NCI-H446 (cell line): ENCODE measurements at regions not wholly inside any gene's neighbourhood (a gene's known extent, or its start where the extent isn't known, plus 50 kb on each side); places are given as distances from the start of the nearest gene placed in this dataset.
A peak's percentile ranks its signal among the peaks of the same experiment; 100 is the strongest.
"Not testable (repeated sequence)": the region's sequence is repeated elsewhere in the genome, so short reads cannot be mapped to it uniquely, and the experiment has no call there.

Source experiments
- DNase-seq, 2 experiments: peaks; one replicate each; lab custom pipeline; 2025; lab: John Stamatoyannopoulos, UW

DNA sequence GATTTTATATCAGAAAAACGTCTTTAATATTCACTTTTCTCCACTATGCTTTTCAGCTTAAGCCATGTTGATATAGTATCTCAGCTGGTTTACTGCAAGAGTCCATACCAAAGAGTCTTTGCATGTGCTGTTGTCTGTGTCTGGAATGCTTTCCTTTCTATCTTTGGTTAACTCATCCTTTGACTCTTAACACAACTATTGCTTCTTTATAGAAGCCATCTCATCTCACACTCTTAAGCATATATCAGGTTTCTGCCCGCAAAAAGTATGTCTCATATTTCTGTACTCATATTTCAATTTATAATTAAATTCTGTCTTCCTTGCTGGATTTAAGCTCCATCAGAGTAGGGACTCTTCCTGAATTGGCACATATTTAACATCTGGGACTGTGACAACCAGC lies 220.9 kb upstream of the KCNK2 start:
- no peak for DNase-seq

DNA sequence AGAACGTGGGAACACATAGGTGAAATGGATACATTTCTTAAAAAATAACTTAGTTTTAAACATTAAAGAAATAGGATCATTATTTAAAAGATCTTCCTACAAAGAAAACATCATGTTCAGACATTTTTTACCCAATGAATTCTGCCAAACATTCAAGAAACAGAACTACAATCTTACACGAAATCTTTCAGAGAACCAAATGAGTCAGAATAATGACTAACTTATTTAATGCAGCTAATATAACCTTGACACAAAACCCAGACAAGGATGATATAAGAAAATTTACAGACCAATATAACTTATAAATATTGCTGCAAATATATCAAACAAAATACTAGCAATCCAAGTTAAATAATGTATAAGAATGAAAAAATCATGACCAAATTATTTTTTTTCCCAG lies 220.1 kb upstream of the KCNK2 start:
- no peak for DNase-seq

DNA sequence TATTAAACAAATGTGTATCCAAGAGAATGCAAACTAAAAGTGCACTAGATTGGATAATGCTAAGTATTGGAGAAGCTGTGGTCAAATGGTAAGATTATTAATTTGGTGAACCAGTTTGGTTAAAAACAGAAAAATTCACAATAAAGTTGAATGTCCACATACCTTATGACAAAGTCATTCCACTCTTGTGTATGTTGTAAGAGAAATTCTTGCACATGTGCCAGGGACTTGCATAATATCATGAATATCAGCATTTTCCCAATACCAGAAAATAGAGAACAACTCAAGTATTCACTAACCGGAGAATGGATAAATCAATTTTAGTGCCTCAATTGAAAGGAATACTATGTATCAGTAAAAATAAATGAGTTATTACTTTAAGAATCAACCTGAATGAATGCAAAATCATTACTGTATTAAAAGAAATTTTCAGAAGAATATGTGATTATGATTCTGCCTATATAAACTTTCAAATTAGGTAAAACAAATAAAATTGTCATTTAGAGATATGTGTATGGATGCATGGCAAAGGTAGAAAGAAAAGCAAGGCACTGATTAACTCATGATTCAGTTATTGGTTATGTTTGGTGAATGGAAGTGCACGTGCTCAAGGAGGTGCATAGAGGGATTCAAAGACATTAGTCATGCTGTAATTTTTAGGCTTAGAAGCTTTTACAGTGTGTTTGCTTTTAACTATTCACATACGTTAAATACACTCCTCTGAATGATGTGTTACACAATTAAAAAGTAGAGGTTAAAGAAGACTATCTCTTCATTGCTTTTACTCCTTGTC lies 217.4 kb upstream of the KCNK2 start:
- DNase-seq: no peak

DNA sequence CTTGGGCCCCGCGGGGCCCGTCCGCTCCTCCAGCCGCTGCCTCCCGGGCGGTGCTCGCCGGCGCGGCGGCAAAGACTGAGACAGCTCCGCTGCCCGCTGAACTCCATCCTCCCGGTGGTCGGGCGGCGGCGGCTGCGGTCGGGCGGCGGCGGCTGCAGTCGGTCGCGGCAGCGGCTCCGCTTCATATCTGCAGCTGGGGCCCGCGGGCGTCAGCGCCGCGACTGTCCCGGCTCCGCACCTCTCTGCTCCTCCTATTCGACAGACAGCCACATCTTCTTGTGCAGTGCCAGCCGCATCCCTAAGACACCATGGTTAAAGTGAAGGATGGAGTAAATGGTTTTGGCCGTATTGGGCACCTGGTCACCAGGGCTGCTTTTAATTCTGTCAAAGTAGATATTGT lies 212.1 kb upstream of the KCNK2 start:
- DNase-seq: not testable (repeated sequence)

DNA sequence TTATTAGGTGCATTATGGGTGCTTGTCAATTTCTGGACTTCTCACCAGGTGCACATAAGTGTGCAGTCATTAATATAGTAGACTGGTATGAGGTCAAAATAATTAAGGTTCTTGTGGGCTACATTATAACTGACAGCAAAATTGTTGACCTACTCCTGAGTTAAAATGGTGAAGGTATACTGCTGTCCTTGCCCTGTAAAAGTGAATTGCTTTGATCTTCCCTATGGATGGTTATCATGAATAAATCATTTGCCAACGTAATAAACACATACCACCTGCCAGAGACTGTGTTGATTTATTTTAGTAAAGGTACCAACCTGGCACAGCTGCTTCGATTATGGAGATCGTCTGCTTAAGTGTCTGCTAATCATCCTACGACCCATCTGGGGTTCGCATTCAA lies 201.6 kb upstream of the KCNK2 start:
- DNase-seq: no peak

DNA sequence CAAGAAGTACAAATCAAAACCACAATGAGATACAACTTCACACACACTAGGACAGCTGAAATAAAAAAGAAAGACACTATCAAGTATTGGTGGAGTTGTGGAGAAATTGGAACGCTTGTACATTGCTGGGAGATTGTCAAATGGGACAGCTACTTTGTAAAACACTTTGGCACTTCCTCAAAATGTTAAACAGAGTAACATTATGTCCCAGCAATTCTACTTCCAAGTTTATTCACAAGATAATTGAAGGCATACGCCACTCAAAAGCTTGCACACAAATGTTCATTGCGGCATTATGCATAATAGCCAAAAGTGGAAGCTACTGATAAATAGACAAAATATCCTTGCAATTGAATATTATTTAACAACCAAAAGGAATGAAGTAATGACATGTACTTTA lies 199.9 kb upstream of the KCNK2 start:
- no peak for DNase-seq

DNA sequence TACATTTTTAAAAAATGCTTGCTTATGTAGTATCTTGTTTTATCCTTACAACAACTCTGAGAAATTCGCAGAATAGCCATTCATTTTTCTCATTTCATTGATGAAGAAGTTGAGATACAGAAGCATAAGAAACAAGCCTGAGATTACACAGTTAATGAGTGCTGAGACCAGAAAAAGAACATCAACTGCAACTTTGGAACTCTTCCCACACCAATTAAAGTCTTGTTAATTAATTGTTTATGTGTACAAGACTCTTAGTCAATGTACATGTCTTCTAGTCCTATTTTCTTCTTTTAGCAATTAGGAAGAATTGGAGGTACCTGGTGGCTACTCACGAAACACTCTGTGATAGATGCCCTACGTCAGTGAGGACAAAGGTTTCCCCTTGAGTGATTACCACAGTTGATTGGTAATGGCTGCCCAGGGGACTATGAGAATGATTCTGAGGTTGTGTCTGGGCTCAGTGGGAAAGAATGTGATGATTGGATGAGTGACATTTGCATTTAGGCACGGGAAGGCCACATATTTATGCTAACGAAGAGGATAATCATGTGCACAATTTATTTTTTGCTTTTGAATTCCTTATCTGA lies 187.4 kb upstream of the KCNK2 start:
- no peak for DNase-seq

DNA sequence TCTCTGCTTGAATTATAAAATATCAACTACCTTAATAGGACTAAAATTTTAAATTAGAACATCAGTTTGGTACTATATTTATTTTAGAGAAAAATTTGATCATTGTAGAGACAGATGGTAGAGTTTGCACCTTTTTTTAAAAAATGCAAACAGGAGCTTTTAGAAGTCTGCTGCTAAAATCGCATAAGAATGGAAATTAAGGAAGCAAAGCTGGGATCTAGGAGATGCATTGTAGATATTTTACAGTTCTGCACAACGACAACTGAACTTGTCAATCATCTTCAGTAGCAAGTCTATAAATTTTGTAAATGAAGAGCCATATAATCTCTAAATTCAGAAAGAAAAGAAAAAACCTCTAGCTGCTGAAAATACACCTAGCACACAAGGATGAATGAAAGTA lies 185.6 kb upstream of the KCNK2 start:
- DNase-seq: no peak

DNA sequence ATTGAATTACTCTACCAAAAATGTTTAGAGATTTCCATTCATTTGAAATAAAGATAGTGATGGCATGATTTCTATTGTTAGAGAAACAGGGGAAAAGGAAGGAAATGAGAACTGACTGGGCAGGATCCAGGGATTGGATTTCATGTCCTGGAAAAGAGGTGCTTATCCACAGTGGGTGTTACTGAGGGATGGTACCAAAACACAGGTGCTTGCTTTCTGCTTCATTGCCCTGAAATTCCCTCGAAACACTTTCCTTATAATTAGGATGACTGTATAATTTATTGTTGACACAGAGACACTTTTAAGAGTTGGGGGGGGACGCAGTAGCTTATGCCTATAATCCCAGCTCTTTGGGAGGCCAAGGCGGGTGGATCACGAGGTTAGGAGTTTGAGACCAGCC lies 185.0 kb upstream of the KCNK2 start:
- no peak for DNase-seq

DNA sequence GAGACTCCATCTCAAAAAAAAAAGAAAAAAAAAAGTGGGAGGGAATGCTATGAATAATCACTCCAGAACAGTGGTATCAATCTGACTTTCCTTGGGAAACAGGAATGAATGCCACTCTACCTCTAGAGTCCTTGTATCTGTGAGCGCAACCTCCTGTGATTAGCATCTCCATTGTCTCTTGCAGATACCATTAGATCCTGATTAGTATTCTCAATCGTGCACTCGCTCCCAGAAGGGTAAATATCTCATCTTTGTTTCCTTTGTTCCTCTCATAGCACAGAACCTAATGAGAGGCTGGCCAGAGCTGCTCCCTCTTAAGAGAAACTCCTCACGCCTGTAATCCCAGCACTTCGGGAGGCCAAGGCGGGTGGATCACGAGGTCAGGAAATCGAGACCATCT lies 184.4 kb upstream of the KCNK2 start:
- DNase-seq: no peak

DNA sequence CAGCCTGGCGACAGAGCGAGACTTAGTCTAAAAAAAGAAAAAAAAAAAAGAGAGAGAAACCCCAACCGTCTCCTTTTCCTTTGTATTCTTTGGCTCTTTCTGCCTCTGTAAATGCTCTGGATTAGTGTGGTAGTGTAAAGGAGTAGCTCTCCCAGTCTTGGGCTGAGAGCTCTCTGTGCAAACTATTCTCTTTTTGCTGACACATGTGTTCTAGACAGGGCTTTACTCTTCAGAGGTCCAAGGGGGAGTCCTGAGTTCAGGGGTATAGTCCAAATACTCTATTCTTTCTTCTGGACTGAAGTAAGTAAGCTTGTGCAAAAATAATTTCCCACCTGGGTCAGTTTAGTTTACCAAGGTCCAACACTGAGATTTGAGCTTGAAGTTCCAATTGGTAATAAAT lies 183.8 kb upstream of the KCNK2 start:
- no peak for DNase-seq

DNA sequence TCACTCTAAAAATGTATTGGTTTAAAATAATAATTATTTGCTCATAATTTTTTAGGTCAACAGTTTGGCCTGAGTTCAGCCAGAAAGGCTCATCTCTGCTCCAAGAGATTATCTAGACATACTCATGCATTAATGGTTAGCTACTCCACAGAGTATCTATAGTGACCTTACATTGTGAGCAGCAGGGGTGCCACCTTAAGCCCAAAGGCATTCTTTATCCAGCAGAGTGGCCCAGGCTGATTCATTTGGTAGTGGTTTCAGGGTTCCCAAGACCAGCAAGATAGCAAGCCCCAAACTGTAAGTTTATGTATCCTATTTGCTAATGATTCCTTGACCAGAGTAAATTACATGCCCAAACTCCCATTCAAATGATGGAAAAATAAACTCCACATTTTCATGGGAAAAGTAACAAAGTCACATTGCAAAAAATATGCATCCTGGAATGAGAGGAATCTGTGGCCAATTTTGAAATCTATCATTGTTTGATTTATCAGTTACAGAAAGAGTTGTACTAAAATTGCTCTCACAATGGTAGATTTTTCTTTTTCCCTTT lies 182.6 kb upstream of the KCNK2 start:
- no peak for DNase-seq

DNA sequence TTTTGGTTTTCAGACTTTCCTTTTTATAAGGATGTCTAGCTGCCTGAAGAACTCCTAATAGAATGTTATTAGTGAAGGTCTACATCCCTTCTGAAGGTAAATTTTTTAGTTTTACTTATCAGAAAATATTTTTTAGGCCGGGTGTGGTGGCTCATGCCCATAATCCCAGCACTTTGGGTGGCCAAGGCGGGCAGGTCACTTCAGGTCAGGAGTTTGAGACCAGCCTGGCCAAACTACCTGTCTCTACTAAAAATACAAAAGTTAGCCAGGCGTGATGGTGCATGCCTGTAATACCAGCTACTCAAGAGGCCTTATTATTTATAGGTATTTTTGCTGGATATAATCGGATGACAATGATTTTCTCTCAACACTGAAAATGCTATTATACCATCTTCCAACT lies 181.9 kb upstream of the KCNK2 start:
- no peak for DNase-seq

DNA sequence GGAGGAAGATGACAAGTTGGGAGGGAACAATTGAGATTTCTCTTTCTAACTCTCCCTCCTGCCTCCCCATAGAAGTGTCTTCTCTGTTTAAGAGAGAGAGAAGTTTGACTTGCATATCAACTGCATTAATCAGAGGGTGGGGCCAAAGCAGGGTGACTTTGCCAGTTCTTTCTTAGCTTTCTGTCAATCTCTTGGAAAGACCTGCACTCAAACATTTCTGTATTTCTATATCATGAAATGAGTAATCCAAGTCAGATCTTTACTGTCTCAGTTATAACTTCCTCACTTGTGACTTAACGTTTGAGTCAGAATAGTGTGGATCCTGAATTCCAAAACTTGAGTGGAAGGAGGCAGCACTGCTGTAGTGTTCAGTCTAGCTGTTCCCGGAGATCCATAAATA lies 180.8 kb upstream of the KCNK2 start:
- no peak for DNase-seq

DNA sequence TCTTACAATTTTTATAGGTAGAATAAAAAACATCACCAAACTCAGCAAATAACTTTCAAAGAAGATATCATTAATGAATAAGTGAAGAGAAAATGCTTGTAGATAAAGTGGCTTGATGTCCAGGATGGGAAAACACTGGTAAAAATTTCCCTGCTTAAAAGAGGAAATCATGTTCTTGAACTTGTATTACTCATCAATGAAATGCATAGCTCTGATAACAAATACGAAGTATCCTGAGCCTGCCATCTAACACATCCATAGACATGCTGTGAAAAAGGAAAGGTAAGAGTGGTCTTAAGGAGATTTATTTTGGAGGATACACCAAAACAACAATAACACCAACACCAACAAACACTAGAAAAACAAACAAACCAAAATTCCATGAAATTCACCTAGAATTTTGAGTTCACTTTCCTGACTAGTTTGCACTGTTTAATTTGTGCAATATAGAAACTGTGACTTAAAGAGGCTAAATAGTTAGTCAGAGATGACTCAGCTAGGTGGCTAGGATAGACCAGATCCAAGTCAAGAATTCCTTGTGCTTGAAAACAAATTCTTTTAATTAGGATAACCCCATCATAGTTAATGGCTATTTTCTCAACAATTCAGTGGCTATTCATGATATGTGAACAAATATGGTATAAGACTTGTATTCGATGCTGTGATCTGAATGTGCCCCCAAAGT lies 179.8 kb upstream of the KCNK2 start:
- no peak for DNase-seq

DNA sequence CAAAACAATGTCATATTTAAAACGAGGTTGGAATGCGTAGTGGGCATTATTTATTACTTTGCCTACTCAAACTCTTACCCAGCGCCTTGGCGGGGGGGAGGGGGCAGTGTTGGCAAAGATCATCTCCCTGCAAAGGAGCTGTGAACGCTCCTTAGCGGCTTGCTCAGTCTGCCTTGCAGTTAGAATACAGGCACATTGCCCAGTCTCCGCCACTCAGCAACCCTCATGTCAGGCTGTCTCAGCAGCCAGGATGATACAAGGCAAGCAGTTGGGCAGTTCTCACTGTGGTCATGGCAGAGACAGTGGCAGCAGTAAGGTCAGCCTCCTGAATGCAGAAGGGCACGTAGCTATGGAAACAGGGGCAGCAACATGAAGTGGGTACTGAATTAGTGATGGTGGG lies 170.4 kb upstream of the KCNK2 start:
- peak in 1 of 2 experiments; percentile 18 for DNase-seq

DNA sequence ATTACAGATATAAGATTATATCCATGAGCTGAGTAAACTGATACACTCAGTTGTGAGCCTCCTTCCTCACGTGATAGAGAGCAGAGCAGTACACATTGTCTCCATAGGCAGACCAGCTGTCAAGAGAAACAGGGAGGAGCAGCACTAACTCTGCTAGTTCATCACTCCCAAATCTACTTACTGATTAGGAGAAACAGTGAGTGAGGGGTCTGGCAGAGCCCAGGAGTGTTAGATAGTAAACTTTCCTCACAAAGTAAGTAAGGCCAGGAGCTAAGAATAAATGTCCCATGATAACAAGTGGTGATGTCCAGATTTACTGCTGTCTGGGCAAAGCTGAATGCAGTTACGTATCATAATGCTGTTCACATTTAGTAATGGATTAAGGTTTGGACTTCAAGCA lies 168.6 kb upstream of the KCNK2 start:
- DNase-seq: no peak

DNA sequence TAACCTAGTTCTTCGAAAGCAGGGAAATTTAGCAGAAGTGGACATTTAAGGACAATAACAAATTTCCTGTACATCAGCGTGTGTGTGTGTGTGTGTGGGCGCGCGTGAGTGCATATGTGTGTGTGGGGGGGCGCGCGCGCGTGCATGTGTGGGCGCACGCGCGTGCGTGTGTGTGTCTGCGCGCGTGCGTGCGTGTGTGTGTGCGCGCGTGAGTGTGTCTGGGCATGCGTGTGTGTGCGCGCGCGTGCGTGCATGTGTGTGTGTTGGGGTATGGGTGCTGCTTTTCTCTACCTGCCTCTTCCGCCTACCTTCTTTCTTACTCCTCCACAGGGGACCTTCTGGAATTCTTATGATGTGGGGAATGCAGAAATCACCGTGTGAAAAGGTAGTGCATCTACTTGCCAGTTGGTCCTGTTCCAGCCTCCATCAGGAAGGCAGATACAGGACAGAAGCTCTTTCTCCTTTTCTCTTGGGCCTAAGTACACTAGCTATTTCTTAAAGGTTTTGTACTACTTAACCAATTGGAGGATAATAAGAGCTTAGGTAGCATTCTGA lies 165.4 kb upstream of the KCNK2 start:
- DNase-seq: no peak

DNA sequence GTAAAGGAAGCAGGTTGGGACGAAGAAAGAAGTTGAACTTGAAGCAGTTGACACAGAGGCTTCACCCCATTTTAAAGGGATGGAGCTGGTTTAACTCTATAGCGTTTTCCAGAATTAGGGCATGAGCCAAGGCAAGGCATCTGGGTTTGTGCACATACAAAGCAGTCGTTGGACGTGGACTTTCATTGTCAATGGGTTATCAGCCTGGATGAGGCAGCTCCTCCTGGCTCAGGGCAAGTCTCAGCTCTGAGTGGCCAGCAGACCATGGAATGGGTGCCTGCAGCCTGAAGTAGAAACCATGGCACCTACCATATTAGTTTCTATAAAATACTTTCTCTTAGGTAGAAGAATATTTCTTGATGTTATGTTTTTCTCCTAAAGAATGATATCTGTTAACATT lies 163.8 kb upstream of the KCNK2 start:
- no peak for DNase-seq

DNA sequence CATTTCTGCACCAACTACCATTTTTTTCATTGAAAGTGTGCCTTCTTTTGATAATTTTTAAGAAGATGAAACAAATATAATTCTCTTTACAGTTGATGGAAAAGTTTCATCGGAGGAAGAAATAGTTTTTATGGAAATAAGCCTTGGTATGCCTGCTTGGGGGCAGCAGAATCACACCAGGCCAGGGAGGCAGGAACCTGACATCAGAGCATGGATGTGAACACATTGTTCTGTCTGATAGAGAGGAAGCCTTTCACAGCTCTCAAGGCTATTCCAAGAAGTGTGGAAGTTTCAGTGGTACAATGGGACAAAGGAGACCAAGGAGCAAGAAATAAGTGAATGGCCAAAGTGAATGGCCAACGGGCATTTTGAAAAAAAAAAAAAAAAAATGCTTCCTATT lies 162.2 kb upstream of the KCNK2 start:
- no peak for DNase-seq

DNA sequence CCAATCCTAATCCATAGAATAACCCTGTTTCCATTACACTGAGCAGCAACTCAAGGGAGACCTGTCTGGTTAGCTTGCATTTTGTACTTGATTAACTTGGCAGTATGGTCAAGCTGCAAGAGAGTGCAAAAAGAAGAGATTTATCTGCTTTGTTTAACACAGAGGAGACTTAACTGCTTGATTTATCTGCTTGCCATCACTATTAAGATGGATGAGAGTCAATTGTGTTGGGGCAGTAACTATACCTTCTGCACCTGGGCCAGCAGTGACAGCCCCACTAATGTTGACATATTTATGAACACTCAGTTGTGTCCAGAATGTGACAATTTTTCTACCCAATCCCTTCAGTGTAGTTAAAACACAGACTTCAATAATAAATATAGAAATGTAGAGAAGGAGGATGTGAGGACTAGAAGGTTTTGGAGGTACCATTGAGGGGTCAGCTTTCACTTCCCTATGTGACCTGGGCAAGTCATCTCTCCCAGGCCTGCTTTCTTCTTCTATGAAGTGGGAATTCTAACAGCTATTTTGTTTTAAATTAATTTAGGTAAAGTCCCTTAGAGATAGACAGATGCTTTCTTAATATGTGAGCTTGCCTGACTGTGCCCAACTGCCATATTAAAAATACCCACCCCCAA lies 159.1 kb upstream of the KCNK2 start:
- DNase-seq: no peak

DNA sequence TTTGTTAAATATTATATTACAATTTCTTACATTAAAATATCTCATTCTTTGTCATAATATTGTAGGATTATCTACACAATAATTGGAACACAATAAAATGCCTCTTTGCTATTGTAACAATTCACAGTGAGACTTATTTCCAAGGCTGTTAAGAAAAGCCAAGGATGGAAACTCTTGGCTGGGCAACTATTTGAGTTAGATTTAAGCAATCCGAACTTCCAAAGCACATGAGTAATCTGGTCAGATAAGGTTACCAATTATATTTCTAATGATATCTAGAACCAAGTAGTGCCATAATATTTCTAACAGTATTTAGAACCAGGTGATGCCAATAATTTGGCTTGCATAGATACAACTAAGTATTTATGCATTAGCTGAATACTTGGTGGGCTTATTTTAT lies 154.7 kb upstream of the KCNK2 start:
- no peak for DNase-seq
